ENCODE measurements at regions not wholly inside any gene's neighbourhood (a gene's known extent, or its start where the extent isn't known, plus 50 kb on each side); places are given as distances from the start of the nearest gene placed in this dataset.
"Not testable (repeated sequence)": the region's sequence is repeated elsewhere in the genome, so short reads cannot be mapped to it uniquely, and the experiment has no call there.

GRCh38 chr11:67884761-67885558, 118.9 kb downstream of the UNC93B1 start:
- H3K27me3 ChIP-seq (ENCODE audit: control insufficient read depth in 2 of 2, insufficient read depth in 2 of 2, low read length in 2 of 2); intact Hi-C loops (cut with micrococcal nuclease); H2AFZ ChIP-seq (ENCODE audit: low read depth, low read length); dilution Hi-C loops (cut with MboI; ENCODE audit: extremely low pct_ligation_motif_present, low sequenced_read_pairs); H3K9me3 ChIP-seq (replicated peaks; ENCODE audit: control insufficient read depth, insufficient read depth, low read length); H4K20me1 ChIP-seq (replicated peaks; ENCODE audit: control insufficient read depth, extremely low read depth, insufficient read depth, low read length); H3K27ac ChIP-seq (ENCODE audit: insufficient read depth, low read depth, low read length); BruUV-seq (replicated peaks); FAIRE-seq; DNase-seq (ENCODE audit: low read depth, low spot score); H3K36me3 ChIP-seq (ENCODE audit: control insufficient read depth in 2 of 2, extremely low read depth in 1 of 2, insufficient read depth in 2 of 2, low read length in 2 of 2); H3K9ac ChIP-seq (replicated peaks; ENCODE audit: extremely low read depth, insufficient read depth, low read length); POLR2A ChIA-PET; CTCF ChIA-PET; H3K4me3 ChIP-seq (replicated peaks in 1 of 3; ENCODE audit: insufficient read depth in 1 of 3, low read depth in 1 of 3, low read length in 3 of 3); H3K79me2 ChIP-seq (ENCODE audit: control insufficient read depth, insufficient read depth, low read length); H3K9me1 ChIP-seq (replicated peaks; ENCODE audit: control insufficient read depth, extremely low read depth, insufficient read depth, low read length); H3K4me2 ChIP-seq (ENCODE audit: insufficient read depth, low read length); H3K4me1 ChIP-seq (ENCODE audit: control insufficient read depth, extremely low read depth, insufficient read depth, low read length): not testable (repeated sequence)

GRCh38 chr11:67884073-67884757, 119.7 kb downstream of the UNC93B1 start:
- H3K9me3 ChIP-seq (replicated peaks; ENCODE audit: control insufficient read depth, insufficient read depth, low read length); H3K4me1 ChIP-seq (ENCODE audit: control insufficient read depth, extremely low read depth, insufficient read depth, low read length); dilution Hi-C loops (cut with MboI; ENCODE audit: extremely low pct_ligation_motif_present, low sequenced_read_pairs); FAIRE-seq; DNase-seq (ENCODE audit: low read depth, low spot score); H3K9me1 ChIP-seq (replicated peaks; ENCODE audit: control insufficient read depth, extremely low read depth, insufficient read depth, low read length); H3K4me3 ChIP-seq (replicated peaks in 1 of 3; ENCODE audit: insufficient read depth in 1 of 3, low read depth in 1 of 3, low read length in 3 of 3); BruUV-seq (replicated peaks); H4K20me1 ChIP-seq (replicated peaks; ENCODE audit: control insufficient read depth, extremely low read depth, insufficient read depth, low read length); POLR2A ChIA-PET; H2AFZ ChIP-seq (ENCODE audit: low read depth, low read length); H3K79me2 ChIP-seq (ENCODE audit: control insufficient read depth, insufficient read depth, low read length); CTCF ChIA-PET; H3K27me3 ChIP-seq (ENCODE audit: control insufficient read depth in 2 of 2, insufficient read depth in 2 of 2, low read length in 2 of 2); H3K36me3 ChIP-seq (ENCODE audit: control insufficient read depth in 2 of 2, extremely low read depth in 1 of 2, insufficient read depth in 2 of 2, low read length in 2 of 2); intact Hi-C loops (cut with micrococcal nuclease); H3K9ac ChIP-seq (replicated peaks; ENCODE audit: extremely low read depth, insufficient read depth, low read length); H3K27ac ChIP-seq (ENCODE audit: insufficient read depth, low read depth, low read length); H3K4me2 ChIP-seq (ENCODE audit: insufficient read depth, low read length): not testable (repeated sequence)

- H3K79me2 ChIP-seq (ENCODE audit: control insufficient read depth, insufficient read depth, low read length); H3K9me3 ChIP-seq (replicated peaks; ENCODE audit: control insufficient read depth, insufficient read depth, low read length); dilution Hi-C loops (cut with MboI; ENCODE audit: extremely low pct_ligation_motif_present, low sequenced_read_pairs); H3K4me1 ChIP-seq (ENCODE audit: control insufficient read depth, extremely low read depth, insufficient read depth, low read length); H2AFZ ChIP-seq (ENCODE audit: low read depth, low read length); H3K27ac ChIP-seq (ENCODE audit: insufficient read depth, low read depth, low read length); CTCF ChIA-PET; FAIRE-seq; intact Hi-C loops (cut with micrococcal nuclease); H3K4me2 ChIP-seq (ENCODE audit: insufficient read depth, low read length); H3K27me3 ChIP-seq (ENCODE audit: control insufficient read depth in 2 of 2, insufficient read depth in 2 of 2, low read length in 2 of 2); H3K9ac ChIP-seq (replicated peaks; ENCODE audit: extremely low read depth, insufficient read depth, low read length); H3K9me1 ChIP-seq (replicated peaks; ENCODE audit: control insufficient read depth, extremely low read depth, insufficient read depth, low read length); POLR2A ChIA-PET; DNase-seq (ENCODE audit: low read depth, low spot score); H3K36me3 ChIP-seq (ENCODE audit: control insufficient read depth in 2 of 2, extremely low read depth in 1 of 2, insufficient read depth in 2 of 2, low read length in 2 of 2); BruUV-seq (replicated peaks); H4K20me1 ChIP-seq (replicated peaks; ENCODE audit: control insufficient read depth, extremely low read depth, insufficient read depth, low read length); H3K4me3 ChIP-seq (replicated peaks in 1 of 3; ENCODE audit: insufficient read depth in 1 of 3, low read depth in 1 of 3, low read length in 3 of 3): not testable (repeated sequence)
These were observed 121.6 kb downstream of the UNC93B1 start for GRCh38 chr11:67882304-67882703.

- dilution Hi-C loops (cut with MboI; ENCODE audit: extremely low pct_ligation_motif_present, low sequenced_read_pairs); intact Hi-C loops (cut with micrococcal nuclease); H3K9ac ChIP-seq (replicated peaks; ENCODE audit: extremely low read depth, insufficient read depth, low read length); H3K4me1 ChIP-seq (ENCODE audit: control insufficient read depth, extremely low read depth, insufficient read depth, low read length); BruUV-seq (replicated peaks); H3K9me1 ChIP-seq (replicated peaks; ENCODE audit: control insufficient read depth, extremely low read depth, insufficient read depth, low read length); POLR2A ChIA-PET; H3K4me2 ChIP-seq (ENCODE audit: insufficient read depth, low read length); H3K4me3 ChIP-seq (replicated peaks in 1 of 3; ENCODE audit: insufficient read depth in 1 of 3, low read depth in 1 of 3, low read length in 3 of 3); CTCF ChIA-PET; H4K20me1 ChIP-seq (replicated peaks; ENCODE audit: control insufficient read depth, extremely low read depth, insufficient read depth, low read length); H3K9me3 ChIP-seq (replicated peaks; ENCODE audit: control insufficient read depth, insufficient read depth, low read length); H2AFZ ChIP-seq (ENCODE audit: low read depth, low read length); H3K79me2 ChIP-seq (ENCODE audit: control insufficient read depth, insufficient read depth, low read length); FAIRE-seq; H3K27me3 ChIP-seq (ENCODE audit: control insufficient read depth in 2 of 2, insufficient read depth in 2 of 2, low read length in 2 of 2); H3K36me3 ChIP-seq (ENCODE audit: control insufficient read depth in 2 of 2, extremely low read depth in 1 of 2, insufficient read depth in 2 of 2, low read length in 2 of 2); H3K27ac ChIP-seq (ENCODE audit: insufficient read depth, low read depth, low read length); DNase-seq (ENCODE audit: low read depth, low spot score): not testable (repeated sequence)
These were observed 122.1 kb downstream of the UNC93B1 start for GRCh38 chr11:67881836-67882235.
